A549 (cell line): ENCODE measurements at regions not wholly inside any gene's neighbourhood (a gene's known extent, or its start where the extent isn't known, plus 50 kb on each side); places are given as distances from the start of the nearest gene placed in this dataset.

Experiments used
- ATAC-seq, 2 experiments: fragments of 200-7000 bp in 1 of 2; fragments of >200 bp in 1 of 2; cut with Nextera tagmentation in 1 of 2; cut with Tn5 transposase in 1 of 2; 3 replicates each; pipeline versions ENCODE4 v1.8.0 to v1.9.1; 2018 to 2020; ENCODE audit warnings: mild to moderate bottlenecking in 1 of 2, moderate library complexity in 1 of 2
- CTCF ChIA-PET: fragments of 300-600 bp; sonication (Branson Sonifier 250); formaldehyde crosslinking; extraction: SDS; loops from one replicate; lab custom pipeline; 2021; ENCODE audit warnings: antibody characterized with exemption, inconsistent platforms; lab: Yijun Ruan, JAX
- POLR2A ChIA-PET: fragments of 350-600 bp; formaldehyde crosslinking; extraction: SDS; loops from one replicate; lab custom pipeline; 2021; ENCODE audit warnings: antibody characterized with exemption, inconsistent platforms; lab: Yijun Ruan, JAX
- DNase-seq, 2 experiments: peaks; one replicate each; pipeline versions ENCODE4 v3.0.0 to v3.0.0-alpha.2; 2011 to 2016; ENCODE audit warnings: low read depth in 1 of 2, low spot score in 1 of 2
- FAIRE-seq: peaks from 2 replicates; lab custom pipeline; 2011; peaks lifted over from hg19 to GRCh38; lab: Jason Lieb, UNC
- H3K27ac ChIP-seq, 2 experiments: fragments of >200 bp; sonication (Bioruptor Twin); formaldehyde crosslinking; 3 replicates each; pipeline ENCODE4 v1.5.1; 2016 to 2017
- H3K4me1 ChIP-seq: fragments of >200 bp; sonication (Bioruptor Twin); formaldehyde crosslinking; 3 replicates; pipeline ENCODE4 v1.6.1; 2016
- H3K4me2 ChIP-seq: fragments of >200 bp; sonication (Bioruptor Twin); formaldehyde crosslinking; 3 replicates; pipeline ENCODE4 v1.6.1; 2016
- H3K4me3 ChIP-seq: fragments of >200 bp; sonication (Bioruptor Twin); formaldehyde crosslinking; 3 replicates; pipeline ENCODE4 v1.5.1; 2016
- H3K9me3 ChIP-seq: fragments of >200 bp; sonication (Bioruptor Twin); formaldehyde crosslinking; 3 replicates; pipeline ENCODE4 v1.6.1; 2016
- BHLHE40 ChIP-seq: IDR thresholded peaks from 2 replicates; pipeline ENCODE4 v1.6.1; 2012; ENCODE audit warnings: low read depth, low read length, inconsistent platforms
- CBX8 ChIP-seq: fragments of 200-600 bp; sonication (generic); IDR thresholded peaks from 2 replicates; pipeline ENCODE4 v1.6.1; 2016
- CHD4 ChIP-seq: fragments of 200-600 bp; sonication (generic); IDR thresholded peaks from 2 replicates; pipeline ENCODE4 v1.6.1; 2016; ENCODE audit warnings: antibody characterized with exemption, mild to moderate bottlenecking, borderline replicate concordance
- ESRRA ChIP-seq: fragments of 150-350 bp; IDR thresholded peaks from 2 replicates; pipeline ENCODE4 v1.6.1; 2014; ENCODE audit warnings: mild to moderate bottlenecking, low read length, borderline replicate concordance
- FOSL2 ChIP-seq, 2 experiments: fragments of 450-650 bp in 1 of 2; fragments of >200 bp in 1 of 2; sonication (Bioruptor Twin) in 1 of 2; formaldehyde crosslinking; IDR thresholded peaks; 2 replicates each; pipeline versions ENCODE4 v1.5.0 to v1.6.1; 2016 to 2020; ENCODE audit warnings: mild to moderate bottlenecking in 1 of 2, moderate library complexity in 1 of 2
- HES2 ChIP-seq: fragments of >200 bp; sonication (Bioruptor Twin); formaldehyde crosslinking; IDR thresholded peaks from 2 replicates; pipeline ENCODE4 v1.6.1; 2016
- JUN ChIP-seq, 2 experiments: fragments of >200 bp; sonication (Bioruptor Twin); formaldehyde crosslinking; IDR thresholded peaks; 2 replicates in 1 of 2; 3 replicates in 1 of 2; pipeline ENCODE4 v1.6.1; 2016 to 2017
- KDM1A ChIP-seq: fragments of 200-600 bp; sonication (generic); IDR thresholded peaks from 2 replicates; pipeline ENCODE4 v1.6.1; 2016; ENCODE audit warnings: low read depth, mild to moderate bottlenecking
- KDM5A ChIP-seq: fragments of 200-600 bp; sonication (generic); IDR thresholded peaks from 2 replicates; pipeline ENCODE4 v1.6.1; 2016; ENCODE audit warnings: antibody characterized with exemption, mild to moderate bottlenecking
- MYC ChIP-seq: IDR thresholded peaks from 2 replicates; pipeline ENCODE4 v1.6.1; 2012; ENCODE audit warnings: mild to moderate bottlenecking, inconsistent platforms, low read length, improper control_type of control experiment, borderline replicate concordance
- NFE2L2 ChIP-seq: fragments of 150-350 bp; conservative IDR thresholded peaks from 2 replicates; pipeline ENCODE4 v1.6.1; 2014; ENCODE audit warnings: low read length
- PBX3 ChIP-seq: IDR thresholded peaks from 2 replicates; pipeline ENCODE4 v1.6.1; 2012
- PHF8 ChIP-seq: fragments of 200-600 bp; sonication (generic); IDR thresholded peaks from 2 replicates; pipeline ENCODE4 v1.6.1; 2016; ENCODE audit warnings: low read depth, mild to moderate bottlenecking, antibody characterized with exemption, moderate library complexity, borderline replicate concordance
- RARB ChIP-seq: fragments of 250-450 bp; sonication (Bioruptor Pico); IDR thresholded peaks from 2 replicates; pipeline ENCODE4 v1.8.0; 2021; ENCODE audit warnings: mild to moderate bottlenecking, moderate library complexity
- REST ChIP-seq: fragments of 200-600 bp; sonication (generic); IDR thresholded peaks from 2 replicates; pipeline ENCODE4 v1.6.1; 2016; ENCODE audit warnings: antibody characterized with exemption, mild to moderate bottlenecking, moderate library complexity
- RNF2 ChIP-seq: fragments of 200-600 bp; sonication (generic); IDR thresholded peaks from 2 replicates; pipeline ENCODE4 v1.6.1; 2016; ENCODE audit warnings: low read depth, mild to moderate bottlenecking, antibody characterized with exemption, moderate library complexity, borderline replicate concordance
- SREBF2 ChIP-seq: fragments of 450-650 bp; IDR thresholded peaks from 2 replicates; pipeline ENCODE4 v1.6.1; 2014; ENCODE audit warnings: mild to moderate bottlenecking, moderate library complexity
- TFCP2L1 ChIP-seq: fragments of 250-450 bp; sonication (Bioruptor Pico); IDR thresholded peaks from 2 replicates; pipeline ENCODE4 v1.5.0; 2021; ENCODE audit warnings: mild to moderate bottlenecking
- USF2 ChIP-seq: fragments of 450-650 bp; IDR thresholded peaks from 2 replicates; pipeline ENCODE4 v1.6.1; 2014; ENCODE audit warnings: antibody characterized with exemption
- ZC3H11A ChIP-seq: fragments of 450-650 bp; IDR thresholded peaks from 2 replicates; pipeline ENCODE4 v1.6.1; 2014; ENCODE audit warnings: antibody characterized with exemption, mild to moderate bottlenecking
- ZNF302 ChIP-seq: fragments of 250-450 bp; sonication (Bioruptor Pico); IDR thresholded peaks from 2 replicates; pipeline ENCODE4 v1.9.0; 2021; ENCODE audit warnings: inconsistent platforms, mild to moderate bottlenecking, moderate library complexity
- WGBS: methylation state at CpG from one replicate; pipeline ENCODE4 v1.1.6; 2017; ENCODE audit errors: missing lambda C conversion rate; 5-methylcytosine and 5-hydroxymethylcytosine counted together

GRCh38 chr1:234532503-234532922 lies 53.5 kb upstream of the TARBP1 start:
- Histone ChIP-seq H3K9me3 (no peaks in the 10 kb centered on the region), H3K4me1 (peaks cover 16% of the 10 kb centered on the region), H3K4me2 (no peak overlapping the region), H3K4me3 (no peak overlapping the region), H3K27ac (peak overlapping the region in 1 of 2 experiments; percentile 71; a peak in 3 of 6 replicates)
- ATAC-seq = no peak
- FAIRE-seq = no peak
- ChIA-PET POLR2A (interaction anchor here (1.2 kb wide), 1 partner anchor 12 kb away, joined by 3 read pairs; no protein-coding TSS in a partner anchor), CTCF (interaction anchor here (0.8 to 3.1 kb wide), 5 partner anchors 11 to 561 kb away, joined by 3 to 11 read pairs (median 4); no protein-coding TSS in a partner anchor)
- WGBS = 91% methylated on average over 7 of the region's 7 CpGs
- DNase-seq = no peak
- TF ChIP-seq RNF2 = no peak
- TF ChIP-seq CHD4 = no peak
- no peak for TF ChIP-seq ESRRA
- no peak for TF ChIP-seq JUN (IDR thresholded peaks at IDR 0.05)
- TF ChIP-seq PHF8 = no peak
- no peak for TF ChIP-seq KDM5A
- TF ChIP-seq RARB (CRISPR knock-in tag) = no peak
- no peak for TF ChIP-seq USF2
- no peak for TF ChIP-seq ZC3H11A
- TF ChIP-seq CBX8 = no peak
- TF ChIP-seq REST = no peak
- no peak for TF ChIP-seq BHLHE40

GRCh38 chr1:234531151-234531635 lies 52.2 kb upstream of the TARBP1 start:
- CTCF ChIA-PET = interaction anchor here (1.8 to 3.1 kb wide), 3 partner anchors 9 to 562 kb away, joined by 4 to 11 read pairs (median 6); no protein-coding TSS in a partner anchor
- no peak overlapping the region for H3K4me3 ChIP-seq
- DNase-seq (no peak), FAIRE-seq (no peak), ATAC-seq (no peak; a peak in 2 of 6 replicates)
- no peaks in the 10 kb centered on the region for H3K9me3 ChIP-seq
- peak overlapping the region in 1 of 2 experiments; percentile 71; a peak in 3 of 6 replicates for H3K27ac ChIP-seq
- peaks cover 16% of the 10 kb centered on the region for H3K4me1 ChIP-seq
- 89% methylated on average over 20 of the region's 20 CpGs for WGBS
- POLR2A ChIA-PET = no interaction called here
- no peak overlapping the region for H3K4me2 ChIP-seq
- no peak for TF ChIP-seq KDM1A
- TF ChIP-seq SREBF2 = no peak
- no peak for TF ChIP-seq JUN (IDR thresholded peaks at IDR 0.05)
- no peak for TF ChIP-seq TFCP2L1

- 83% methylated on average over 11 of the region's 11 CpGs for WGBS
- ATAC-seq (no peak), FAIRE-seq (no peak), DNase-seq (no peak)
- H3K4me2 ChIP-seq = no peak overlapping the region
- no peak overlapping the region for H3K4me3 ChIP-seq
- peaks cover 16% of the 10 kb centered on the region for H3K4me1 ChIP-seq
- CTCF ChIA-PET = interaction anchor here (0.9 to 3.1 kb wide), 4 partner anchors 9 to 563 kb away, joined by 3 to 11 read pairs (median 4); no protein-coding TSS in a partner anchor
- H3K9me3 ChIP-seq = no peaks in the 10 kb centered on the region
- POLR2A ChIA-PET = no interaction called here
- peak overlapping the region in 1 of 2 experiments; percentile 71; a peak in 3 of 6 replicates for H3K27ac ChIP-seq
- no peak for TF ChIP-seq HES2
- no peak for TF ChIP-seq FOSL2 (IDR thresholded peaks at IDR 0.05)
- no peak for TF ChIP-seq FOSL2 (CRISPR knock-in tag; IDR thresholded peaks at IDR 0.05)
- no peak for TF ChIP-seq ZNF302
- no peak for TF ChIP-seq PBX3
- no peak for TF ChIP-seq NFE2L2
- TF ChIP-seq MYC = no peak
- TF ChIP-seq KDM5A = no peak
Measured at GRCh38 chr1:234530672-234531071, 51.7 kb upstream of the TARBP1 start.
